CD4-positive, CD25-positive, alpha-beta regulatory T cell (primary cell): ENCODE measurements at regions not wholly inside any gene's neighbourhood (a gene's known extent, or its start where the extent isn't known, plus 50 kb on each side); places are given as distances from the start of the nearest gene placed in this dataset.

Source experiments
- ATAC-seq, 2 donors: fragments of 150-1000 bp; cut with Tn5 transposase; one replicate each; pipeline ENCODE4 v1.10.0; 2021; ENCODE audit warnings: low read depth in 2 of 2, moderate number of reproducible peaks in 2 of 2, moderate library complexity in 1 of 2
- DNase-seq, 3 donors: peaks; one replicate each; pipeline versions ENCODE4 v3.0.0 to v3.0.0-alpha.2; 2012 to 2022; ENCODE audit warnings: mixed read lengths in 1 of 3
- H3K27ac ChIP-seq: one replicate; pipeline ENCODE4 v1.7.0; 2013; ENCODE audit warnings: mild to moderate bottlenecking, low read length; ENCODE audit not compliant: insufficient read depth, poor library complexity, severe bottlenecking
- H3K27me3 ChIP-seq: one replicate; pipeline ENCODE4 v1.7.0; 2013; ENCODE audit warnings: low read length; ENCODE audit not compliant: control insufficient read depth, insufficient read depth
- H3K36me3 ChIP-seq: one replicate; pipeline ENCODE4 v1.7.0; 2013; ENCODE audit warnings: mild to moderate bottlenecking, low read length, moderate library complexity; ENCODE audit not compliant: control insufficient read depth, insufficient read depth
- H3K4me1 ChIP-seq: 2 replicates; pipeline ENCODE4 v1.7.0; 2013; ENCODE audit warnings: mild to moderate bottlenecking, low read length; ENCODE audit not compliant: insufficient read depth, control insufficient read depth, poor library complexity, severe bottlenecking
- H3K4me3 ChIP-seq: one replicate; pipeline ENCODE4 v1.7.0; 2013; ENCODE audit warnings: low read depth, mild to moderate bottlenecking, low read length, moderate library complexity
- H3K9me3 ChIP-seq, 2 experiments: 1 replicate in 1 of 2; 2 replicates in 1 of 2; pipeline ENCODE4 v1.7.0; 2013; ENCODE audit warnings: low read length in 2 of 2, mild to moderate bottlenecking in 1 of 2, moderate library complexity in 1 of 2; ENCODE audit not compliant: control insufficient read depth in 2 of 2
- H3K27ac Mint-ChIP-seq, 3 donors: one replicate each; pipeline ENCODE4 v1.8.0; 2020 to 2022; ENCODE audit warnings: mild to moderate bottlenecking in 3 of 3, mixed read lengths in 3 of 3, moderate library complexity in 2 of 3
- H3K27me3 Mint-ChIP-seq: one replicate; pipeline ENCODE4 v1.8.0; 2022; ENCODE audit warnings: mild to moderate bottlenecking, mixed read lengths
- H3K36me3 Mint-ChIP-seq: one replicate; pipeline ENCODE4 v1.8.0; 2020; ENCODE audit warnings: mixed read lengths
- H3K4me1 Mint-ChIP-seq, 4 donors: one replicate each; pipeline ENCODE4 v1.8.0; 2020 to 2022; ENCODE audit warnings: mixed read lengths in 4 of 4, mild to moderate bottlenecking in 1 of 4
- H3K4me3 Mint-ChIP-seq, 4 donors: one replicate each; pipeline ENCODE4 v1.8.0; 2020 to 2022; ENCODE audit warnings: mild to moderate bottlenecking in 4 of 4, mixed read lengths in 4 of 4, moderate library complexity in 3 of 4
- H3K9me3 Mint-ChIP-seq, 7 donors: one replicate each; pipeline ENCODE4 v1.8.0; 2020 to 2022; ENCODE audit warnings: mixed read lengths in 7 of 7, mild to moderate bottlenecking in 3 of 7, moderate library complexity in 2 of 7

DNA sequence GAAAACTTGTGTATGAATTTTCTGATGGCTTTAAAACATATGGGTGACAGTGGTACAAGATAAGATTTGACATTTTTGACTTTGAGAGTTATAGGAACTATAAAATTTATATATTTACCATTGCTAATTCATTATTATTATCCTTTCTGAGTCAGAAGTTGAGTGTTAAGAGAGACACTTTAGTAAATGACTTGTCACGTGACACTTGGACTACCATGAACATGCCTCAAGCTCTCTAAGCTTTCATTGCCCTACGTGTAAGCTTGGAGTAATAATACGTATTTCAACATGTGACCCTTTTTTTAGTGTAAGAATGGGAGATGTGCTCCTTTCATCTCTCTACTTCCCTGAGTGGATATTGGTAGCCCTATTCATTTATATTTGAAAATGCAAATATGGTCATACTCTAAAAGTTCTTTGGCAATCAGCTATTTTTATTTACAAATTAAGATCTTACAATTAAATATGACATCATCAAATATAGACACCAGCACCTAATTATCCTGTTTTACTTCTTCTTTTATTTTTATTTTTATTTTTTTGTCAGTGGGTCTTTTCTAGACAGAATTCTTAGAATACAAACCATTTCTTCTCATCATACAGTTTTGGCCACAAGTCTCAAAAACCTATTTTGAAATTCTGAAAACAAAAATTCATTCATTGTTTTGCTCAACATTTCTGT lies 837.0 kb downstream of the PDHA2 start:
- Mint-ChIP-seq H3K9me3 (peaks cover 0 to 4% (median 2%) of the 10 kb centered on the region in 7 donors), H3K4me1 (no peaks in the 10 kb centered on the region), H3K36me3 (no peaks in the 10 kb centered on the region), H3K27me3 (no peaks in the 10 kb centered on the region), H3K27ac (no peak overlapping the region), H3K4me3 (peak overlapping the region in 1 of 4 donors; percentile 7)
- Histone ChIP-seq H3K4me3 (no peak overlapping the region), H3K27ac (no peak overlapping the region), H3K27me3 (no peaks in the 10 kb centered on the region), H3K36me3 (no peaks in the 10 kb centered on the region), H3K9me3 (no peaks in the 10 kb centered on the region), H3K4me1 (no peaks in the 10 kb centered on the region)
- DNase-seq (no peak), ATAC-seq (no peak)

DNA sequence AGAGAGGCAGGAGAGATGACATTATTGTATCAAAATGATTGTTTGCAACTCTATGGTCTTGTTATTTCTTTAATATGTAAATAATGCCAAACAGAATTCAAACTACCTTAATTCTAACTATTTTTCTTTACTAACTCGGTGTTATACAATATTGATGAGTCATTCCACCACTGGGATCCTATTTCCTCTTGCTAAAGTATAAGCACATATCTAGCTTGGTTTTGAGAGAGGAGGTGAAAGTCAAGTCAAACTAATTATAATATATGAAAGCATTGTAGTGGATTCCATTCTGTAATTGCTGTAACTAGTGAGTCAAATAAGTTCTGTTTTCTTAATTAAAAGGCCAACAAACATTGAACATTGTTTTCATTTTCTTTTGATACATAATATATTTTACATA lies 837.6 kb downstream of the PDHA2 start:
- no peak for DNase-seq
- no peaks in the 10 kb centered on the region for H3K4me1 Mint-ChIP-seq
- no peak overlapping the region for H3K27ac Mint-ChIP-seq
- H3K27me3 ChIP-seq: no peaks in the 10 kb centered on the region
- no peaks in the 10 kb centered on the region for H3K27me3 Mint-ChIP-seq
- no peak for ATAC-seq
- H3K4me3 Mint-ChIP-seq: no peak overlapping the region
- no peak overlapping the region for H3K27ac ChIP-seq
- no peak overlapping the region for H3K4me3 ChIP-seq
- peaks cover 0 to 4% (median 2%) of the 10 kb centered on the region in 7 donors for H3K9me3 Mint-ChIP-seq
- no peaks in the 10 kb centered on the region for H3K36me3 Mint-ChIP-seq
- H3K36me3 ChIP-seq: no peaks in the 10 kb centered on the region
- H3K9me3 ChIP-seq: no peaks in the 10 kb centered on the region
- no peaks in the 10 kb centered on the region for H3K4me1 ChIP-seq

DNA sequence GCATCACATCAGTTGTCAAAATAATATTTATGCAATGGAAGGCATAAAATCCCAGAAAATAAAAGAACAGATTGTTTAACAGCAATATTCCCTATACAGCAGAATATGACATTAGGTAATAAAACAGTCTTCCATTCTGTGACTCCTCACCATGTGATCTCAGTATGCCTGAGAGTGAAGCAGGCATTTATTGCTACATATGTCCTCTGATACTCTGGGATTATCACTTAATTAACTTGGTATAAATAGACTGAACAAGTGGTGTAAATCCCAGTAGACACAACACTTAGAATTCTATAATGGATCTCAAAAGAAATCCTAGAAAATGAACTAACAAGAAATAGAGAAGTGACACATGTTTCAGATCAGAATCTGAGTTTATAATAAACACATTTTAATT lies 841.3 kb downstream of the PDHA2 start:
- Mint-ChIP-seq H3K27me3 (no peaks in the 10 kb centered on the region), H3K36me3 (no peaks in the 10 kb centered on the region), H3K9me3 (peaks cover 0 to 4% (median 1%) of the 10 kb centered on the region in 7 donors), H3K4me3 (no peak overlapping the region), H3K27ac (no peak overlapping the region), H3K4me1 (no peaks in the 10 kb centered on the region)
- ATAC-seq (no peak), DNase-seq (no peak)
- Histone ChIP-seq H3K36me3 (no peaks in the 10 kb centered on the region), H3K4me1 (no peaks in the 10 kb centered on the region), H3K4me3 (no peak overlapping the region), H3K27me3 (no peaks in the 10 kb centered on the region), H3K9me3 (no peaks in the 10 kb centered on the region), H3K27ac (no peak overlapping the region)

DNA sequence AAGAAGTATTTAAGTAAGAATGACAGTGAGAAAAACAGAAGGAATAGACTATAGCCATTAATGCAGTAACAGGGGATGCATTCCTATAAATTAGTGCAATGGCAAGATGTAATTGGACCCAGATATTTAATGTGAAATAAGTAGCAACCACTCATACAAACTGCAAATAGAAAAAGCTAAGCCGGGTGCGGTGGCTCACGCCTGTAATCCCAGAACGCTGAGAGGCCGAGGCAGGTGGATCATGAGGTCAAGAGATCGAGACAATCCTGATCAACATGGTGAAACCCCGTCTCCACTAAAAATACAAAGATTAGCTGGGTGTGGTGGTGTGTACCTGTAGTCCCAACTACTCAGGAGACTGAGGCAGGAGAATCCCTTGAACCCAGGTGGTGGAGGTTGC lies 845.8 kb downstream of the PDHA2 start:
- DNase-seq: no peak
- Mint-ChIP-seq H3K36me3 (no peaks in the 10 kb centered on the region), H3K4me1 (no peaks in the 10 kb centered on the region), H3K4me3 (no peak overlapping the region), H3K27ac (no peak overlapping the region), H3K9me3 (peaks cover 0 to 4% (median 2%) of the 10 kb centered on the region in 7 donors), H3K27me3 (no peaks in the 10 kb centered on the region)
- Histone ChIP-seq H3K27ac (no peak overlapping the region), H3K4me1 (no peaks in the 10 kb centered on the region), H3K27me3 (no peaks in the 10 kb centered on the region), H3K4me3 (no peak overlapping the region), H3K9me3 (no peaks in the 10 kb centered on the region), H3K36me3 (no peaks in the 10 kb centered on the region)
- no peak for ATAC-seq

DNA sequence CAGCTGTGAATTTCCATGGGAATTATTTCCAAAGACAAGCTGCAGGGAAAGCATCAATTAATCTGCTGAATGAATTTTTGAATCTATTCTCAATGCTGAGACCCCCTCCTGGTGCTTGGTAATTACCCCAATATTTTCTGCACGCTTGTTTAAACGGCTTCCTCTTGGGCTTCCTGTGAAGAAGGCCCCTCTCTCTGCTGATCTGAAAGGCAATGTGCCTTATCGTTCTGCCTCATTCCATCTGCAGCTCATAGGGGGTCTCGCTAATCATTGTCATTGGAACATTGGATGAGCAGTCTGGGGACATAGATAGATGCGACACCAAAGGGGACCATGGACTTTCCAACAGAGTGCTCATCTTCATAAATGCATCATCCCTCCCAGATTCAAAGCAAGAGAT lies 851.6 kb downstream of the PDHA2 start:
- Histone ChIP-seq H3K27ac (no peak overlapping the region), H3K4me3 (no peak overlapping the region), H3K36me3 (no peaks in the 10 kb centered on the region), H3K9me3 (no peaks in the 10 kb centered on the region), H3K27me3 (no peaks in the 10 kb centered on the region), H3K4me1 (no peaks in the 10 kb centered on the region)
- no peak overlapping the region for H3K4me3 Mint-ChIP-seq
- no peak overlapping the region for H3K27ac Mint-ChIP-seq
- ATAC-seq: no peak
- H3K36me3 Mint-ChIP-seq: no peaks in the 10 kb centered on the region
- H3K27me3 Mint-ChIP-seq: no peaks in the 10 kb centered on the region
- DNase-seq: no peak
- H3K4me1 Mint-ChIP-seq: no peaks in the 10 kb centered on the region
- H3K9me3 Mint-ChIP-seq: peaks cover 0 to 10% (median 2%) of the 10 kb centered on the region in 7 donors

DNA sequence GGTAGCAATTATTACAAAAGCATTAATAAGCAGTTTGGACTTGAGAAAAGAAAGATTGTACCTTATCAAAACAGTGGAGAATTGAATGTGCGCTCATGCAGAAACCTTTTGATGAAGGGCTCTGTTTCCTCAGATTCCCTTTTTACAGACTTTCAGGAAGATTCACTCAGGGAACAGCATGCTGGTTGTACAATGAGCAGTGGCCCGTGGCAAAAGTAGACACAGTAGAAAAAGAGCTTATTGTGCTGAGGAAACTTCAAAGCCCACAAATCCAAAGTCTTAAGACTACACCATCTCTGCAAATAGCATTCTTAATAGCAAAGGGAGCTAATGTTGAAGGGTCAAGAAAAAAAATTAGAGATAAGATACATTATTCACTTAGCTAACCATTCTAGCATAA lies 858.9 kb downstream of the PDHA2 start:
- DNase-seq: no peak
- H3K27ac ChIP-seq: no peak overlapping the region
- H3K36me3 ChIP-seq: no peaks in the 10 kb centered on the region
- no peaks in the 10 kb centered on the region for H3K4me1 Mint-ChIP-seq
- no peaks in the 10 kb centered on the region for H3K9me3 ChIP-seq
- H3K27me3 Mint-ChIP-seq: no peaks in the 10 kb centered on the region
- no peak overlapping the region for H3K27ac Mint-ChIP-seq
- no peaks in the 10 kb centered on the region for H3K4me1 ChIP-seq
- H3K9me3 Mint-ChIP-seq: peaks cover 0 to 4% (median 0%) of the 10 kb centered on the region in 7 donors
- ATAC-seq: no peak
- H3K4me3 ChIP-seq: no peak overlapping the region
- H3K36me3 Mint-ChIP-seq: no peaks in the 10 kb centered on the region
- H3K27me3 ChIP-seq: no peaks in the 10 kb centered on the region
- H3K4me3 Mint-ChIP-seq: no peak overlapping the region

DNA sequence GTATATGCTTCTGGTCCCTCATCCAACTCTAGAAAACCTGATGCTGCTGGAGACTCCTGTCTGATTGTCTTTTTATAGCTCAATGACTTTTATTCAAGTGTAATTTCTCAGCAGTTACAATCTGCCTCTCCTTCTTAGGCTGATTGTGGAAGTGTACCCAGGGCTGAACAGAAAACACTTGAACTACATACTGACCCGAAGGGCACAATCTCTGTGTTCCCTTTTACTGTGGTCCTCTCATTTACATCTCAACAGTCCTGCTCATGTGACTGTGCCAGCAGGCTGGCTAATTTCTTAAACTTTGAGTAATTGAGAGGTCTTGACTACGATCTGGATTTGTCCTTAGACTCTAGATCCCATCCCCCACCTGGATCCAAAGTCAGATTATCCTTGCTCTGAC lies 863.4 kb downstream of the PDHA2 start:
- no peaks in the 10 kb centered on the region for H3K36me3 ChIP-seq
- no peak overlapping the region for H3K4me3 ChIP-seq
- H3K9me3 Mint-ChIP-seq: peaks cover 0 to 6% (median 3%) of the 10 kb centered on the region in 7 donors
- no peaks in the 10 kb centered on the region for H3K27me3 ChIP-seq
- H3K27ac ChIP-seq: no peak overlapping the region
- no peaks in the 10 kb centered on the region for H3K4me1 Mint-ChIP-seq
- no peaks in the 10 kb centered on the region for H3K4me1 ChIP-seq
- ATAC-seq (no peak), DNase-seq (no peak)
- no peaks in the 10 kb centered on the region for H3K36me3 Mint-ChIP-seq
- H3K27me3 Mint-ChIP-seq: no peaks in the 10 kb centered on the region
- H3K9me3 ChIP-seq: no peaks in the 10 kb centered on the region
- no peak overlapping the region for H3K4me3 Mint-ChIP-seq
- H3K27ac Mint-ChIP-seq: no peak overlapping the region

DNA sequence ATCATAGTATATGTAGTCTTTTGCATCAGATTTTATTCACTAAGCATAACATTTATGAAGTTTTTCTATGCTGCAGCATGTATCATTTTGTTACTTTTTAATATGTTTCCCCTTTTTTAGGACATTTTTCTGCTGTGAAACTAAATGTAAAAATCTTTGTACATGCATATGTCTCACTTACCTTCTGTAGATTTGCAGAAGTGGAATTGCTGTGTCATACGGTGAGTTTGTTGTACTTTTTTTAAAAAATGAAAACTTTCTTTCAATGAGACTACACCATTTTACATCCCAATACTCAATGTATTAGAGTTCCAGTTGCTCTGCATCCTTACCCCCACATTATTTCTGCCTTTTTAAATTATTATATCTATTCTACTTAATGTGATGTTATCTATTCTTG lies 868.9 kb downstream of the PDHA2 start:
- Mint-ChIP-seq H3K36me3 (no peaks in the 10 kb centered on the region), H3K27ac (no peak overlapping the region)

More for the DNA sequence above, 868.9 kb downstream of the PDHA2 start:
- no peaks in the 10 kb centered on the region for H3K4me1 ChIP-seq
- no peaks in the 10 kb centered on the region for H3K36me3 ChIP-seq
- H3K9me3 ChIP-seq: no peaks in the 10 kb centered on the region
- no peak for ATAC-seq
- H3K4me3 Mint-ChIP-seq: no peak overlapping the region
- H3K9me3 Mint-ChIP-seq: peaks cover 0 to 6% (median 3%) of the 10 kb centered on the region in 7 donors
- no peaks in the 10 kb centered on the region for H3K4me1 Mint-ChIP-seq
- no peaks in the 10 kb centered on the region for H3K27me3 ChIP-seq
- DNase-seq: no peak
- no peak overlapping the region for H3K4me3 ChIP-seq
- no peak overlapping the region for H3K27ac ChIP-seq
- no peaks in the 10 kb centered on the region for H3K27me3 Mint-ChIP-seq
